H54 (cell line): ENCODE measurements at regions not wholly inside any gene's neighbourhood (a gene's known extent, or its start where the extent isn't known, plus 50 kb on each side); places are given as distances from the start of the nearest gene placed in this dataset.
"Not testable (repeated sequence)": the region's sequence is repeated elsewhere in the genome, so short reads cannot be mapped to it uniquely, and the experiment has no call there.

Source experiments
- DNase-seq: peaks from one replicate; pipeline ENCODE4 v3.0.0; 2011; ENCODE audit warnings: low spot score, mixed read lengths; ENCODE audit not compliant: insufficient read length
- FAIRE-seq: peaks from 3 replicates; lab custom pipeline; 2011; peaks lifted over from hg19 to GRCh38; lab: Jason Lieb, UNC
- POLR2A ChIP-seq: IDR thresholded peaks from 2 replicates; pipeline ENCODE4 v1.6.1; 2011; ENCODE audit warnings: low read depth, mild to moderate bottlenecking, low read length

GRCh38 chr2:193841384-193842150 is 1646.8 kb upstream of the TMEFF2 start:
- no peak for FAIRE-seq
- TF ChIP-seq POLR2A = no peak
- no peak for DNase-seq

GRCh38 chr2:193837111-193837738 is 1642.5 kb upstream of the TMEFF2 start:
- FAIRE-seq (peak; percentile 23), DNase-seq (no peak)
- no peak for TF ChIP-seq POLR2A

- DNase-seq, FAIRE-seq: not testable (repeated sequence)
Measured at GRCh38 chr2:193836424-193837006, 1641.8 kb upstream of the TMEFF2 start.

DNA sequence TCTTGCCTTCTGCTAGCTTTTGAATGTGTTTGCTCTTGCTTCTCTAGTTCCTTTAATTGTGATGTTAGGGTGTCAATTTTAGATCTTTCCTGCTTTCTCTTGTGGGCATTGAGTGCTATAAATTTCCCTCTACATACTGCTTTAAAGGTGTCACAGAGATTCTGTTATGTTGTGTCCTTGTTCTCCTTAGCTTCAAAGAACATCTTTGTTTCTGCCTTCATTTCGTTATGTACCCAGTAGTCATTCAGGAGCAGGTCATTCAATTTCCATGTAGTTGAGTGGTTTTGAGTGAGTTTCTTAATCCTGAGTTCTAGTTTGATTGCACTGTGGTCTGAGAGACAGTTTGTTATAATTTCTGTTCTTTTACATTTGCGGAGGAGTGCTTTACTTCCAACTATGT is 1639.2 kb upstream of the TMEFF2 start:
- not testable (repeated sequence) for DNase-seq, FAIRE-seq

- DNase-seq (no peak), FAIRE-seq (peak; percentile 50)
- no peak for TF ChIP-seq POLR2A
Measured at GRCh38 chr2:193824474-193824873, 1629.7 kb upstream of the TMEFF2 start.

GRCh38 chr2:193818801-193819499 is 1624.2 kb upstream of the TMEFF2 start:
- no peak for FAIRE-seq
- no peak for DNase-seq
- no peak for TF ChIP-seq POLR2A

DNA sequence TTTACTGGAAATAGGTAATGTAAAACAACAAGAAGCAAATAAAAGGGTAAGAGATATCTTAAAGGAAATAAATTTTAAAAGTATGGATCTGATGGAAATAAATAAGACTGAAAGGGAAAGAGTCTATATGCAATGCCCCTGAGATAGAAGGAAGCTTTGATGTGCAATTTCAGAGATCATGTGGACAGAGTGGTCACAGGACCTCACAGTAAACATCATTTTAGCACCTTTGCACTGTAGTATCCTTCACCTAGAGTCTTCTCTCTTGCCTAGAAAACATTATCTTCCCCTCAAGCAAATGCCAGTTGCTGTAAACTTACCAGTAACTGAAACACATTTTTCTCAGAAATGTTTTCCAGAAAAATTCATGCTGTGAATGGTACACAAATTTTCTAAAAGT is 1621.3 kb upstream of the TMEFF2 start:
- no peak for TF ChIP-seq POLR2A
- DNase-seq (no peak), FAIRE-seq (no peak)

- DNase-seq (no peak), FAIRE-seq (no peak)
- TF ChIP-seq POLR2A = no peak
Measured at GRCh38 chr2:193810533-193810932, 1615.8 kb upstream of the TMEFF2 start.

DNA sequence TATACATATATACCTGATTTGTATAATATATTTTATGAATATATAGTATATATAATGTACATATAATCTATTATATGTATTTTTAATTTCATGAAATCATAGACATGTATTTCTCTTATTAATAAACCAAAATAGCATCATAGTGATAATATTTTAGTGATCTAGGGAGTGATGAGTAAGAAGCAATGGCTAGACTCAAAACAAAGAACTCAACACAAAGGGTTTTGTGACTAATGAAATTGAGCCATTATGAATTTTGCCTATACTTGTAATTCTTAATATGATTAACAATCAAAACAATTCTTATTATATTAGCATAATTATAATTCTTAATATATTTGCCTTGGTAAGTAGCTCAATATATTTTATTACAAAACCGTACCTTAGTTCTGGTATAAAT is 1614.1 kb upstream of the TMEFF2 start:
- no peak for FAIRE-seq
- TF ChIP-seq POLR2A = no peak

GRCh38 chr2:193806088-193806774 is 1611.5 kb upstream of the TMEFF2 start:
- TF ChIP-seq POLR2A = no peak
- FAIRE-seq = no peak

More for the DNA sequence above, 1614.1 kb upstream of the TMEFF2 start:
- DNase-seq = no peak

DNA sequence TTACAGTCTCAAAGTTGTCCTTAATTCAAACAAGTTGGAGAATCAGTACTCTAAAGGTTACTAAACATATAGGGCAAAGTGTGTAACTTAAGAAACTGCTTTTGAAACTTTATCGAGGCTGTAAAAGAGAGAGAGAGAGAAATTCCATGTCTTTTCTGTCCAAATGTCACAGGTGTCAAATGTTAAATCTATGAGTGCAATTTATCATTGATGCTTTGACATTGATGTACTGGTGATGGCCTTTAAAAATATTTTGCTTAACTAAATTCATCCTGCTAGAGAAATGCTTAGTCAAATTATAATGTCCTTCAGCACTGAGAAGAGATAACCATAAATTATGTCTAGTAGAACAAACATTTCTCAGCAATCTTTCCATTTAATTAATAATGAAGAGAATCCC is 1602.1 kb upstream of the TMEFF2 start:
- DNase-seq = no peak
- TF ChIP-seq POLR2A = no peak
- FAIRE-seq = no peak

More at GRCh38 chr2:193806088-193806774, 1611.5 kb upstream of the TMEFF2 start:
- DNase-seq = no peak

DNA sequence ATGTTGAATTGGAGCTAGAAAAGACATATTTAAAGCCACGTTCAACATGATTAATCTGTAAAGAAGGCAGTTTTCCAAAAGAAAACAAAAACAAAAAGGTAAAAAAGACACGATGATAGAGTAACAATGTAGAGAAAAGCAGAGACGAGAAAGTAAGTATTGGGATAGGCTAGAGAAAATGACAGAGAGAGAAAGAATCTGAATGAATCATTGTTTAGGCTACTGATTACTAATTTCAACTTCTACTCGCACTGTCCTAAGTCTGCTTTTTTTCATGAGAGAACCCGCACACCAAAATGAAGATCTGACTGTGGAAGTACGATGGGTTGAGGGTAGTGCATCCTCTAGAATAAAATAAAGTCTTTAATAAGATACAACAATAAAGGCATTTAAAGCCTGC is 1599.2 kb upstream of the TMEFF2 start:
- no peak for TF ChIP-seq POLR2A
- DNase-seq = peak; percentile 0
- FAIRE-seq = peak; percentile 81

GRCh38 chr2:193783681-193784080 is 1588.9 kb upstream of the TMEFF2 start:
- DNase-seq (no peak), FAIRE-seq (no peak)
- no peak for TF ChIP-seq POLR2A

GRCh38 chr2:193778293-193778692 is 1583.6 kb upstream of the TMEFF2 start:
- no peak for DNase-seq
- FAIRE-seq = no peak
- no peak for TF ChIP-seq POLR2A
